H1 (cell line): ENCODE measurements at regions not wholly inside any gene's neighbourhood (a gene's known extent, or its start where the extent isn't known, plus 50 kb on each side); places are given as distances from the start of the nearest gene placed in this dataset.

ENCODE experiments used
- CTCF ChIA-PET: fragments of 300-600 bp; sonication (Branson Sonifier 250); formaldehyde crosslinking; loops from one replicate; lab custom pipeline; 2021; ENCODE audit not compliant: partially characterized antibody; lab: Charles Lee
- POLR2A ChIA-PET: fragments of 300-600 bp; sonication (Branson Sonifier 250); formaldehyde crosslinking; loops from one replicate; lab custom pipeline; 2021; ENCODE audit warnings: inconsistent platforms; ENCODE audit not compliant: partially characterized antibody; lab: Charles Lee
- DNase-seq, 2 experiments: peaks; one replicate each; pipeline versions ENCODE4 v3.0.0 to v3.0.0-alpha.2; 2010 to 2022; ENCODE audit warnings: low spot score in 2 of 2, low read depth in 1 of 2, mixed read lengths in 1 of 2
- FAIRE-seq: peaks from 2 replicates; lab custom pipeline; 2011; peaks lifted over from hg19 to GRCh38; lab: Jason Lieb, UNC
- H2AFZ ChIP-seq: 2 replicates; pipeline ENCODE4 v1.8.1; 2012; ENCODE audit warnings: low read length, inconsistent platforms
- H2AK5ac ChIP-seq: 2 replicates; pipeline ENCODE4 v1.6.1; 2013; ENCODE audit warnings: low read depth, low read length
- H2BK120ac ChIP-seq: replicated peaks from 2 replicates; pipeline ENCODE3; 2013; ENCODE audit warnings: low read depth, low read length, inconsistent platforms
- H2BK12ac ChIP-seq: 2 replicates; pipeline ENCODE4 v1.6.1; 2013; ENCODE audit warnings: low read depth, low read length
- H2BK15ac ChIP-seq: 2 replicates; pipeline ENCODE4 v1.6.1; 2013; ENCODE audit warnings: low read length
- H2BK20ac ChIP-seq: 2 replicates; pipeline ENCODE4 v1.6.1; 2013; ENCODE audit warnings: low read length
- H2BK5ac ChIP-seq: 2 replicates; pipeline ENCODE4 v1.6.1; 2013; ENCODE audit warnings: low read depth, low read length
- H3K14ac ChIP-seq: 2 replicates; pipeline ENCODE4 v1.6.1; 2013; ENCODE audit warnings: inconsistent platforms; ENCODE audit not compliant: insufficient read length
- H3K18ac ChIP-seq: 2 replicates; pipeline ENCODE4 v1.6.1; 2013; ENCODE audit warnings: low read length; ENCODE audit errors: extremely low read depth
- H3K23ac ChIP-seq: 2 replicates; pipeline ENCODE4 v1.6.1; 2013; ENCODE audit warnings: inconsistent platforms; ENCODE audit not compliant: insufficient read length
- H3K23me2 ChIP-seq: 2 replicates; pipeline ENCODE4 v1.6.1; 2013; ENCODE audit warnings: low read depth, low read length
- H3K27ac ChIP-seq: 2 replicates; pipeline ENCODE4 v1.6.1; 2011; ENCODE audit warnings: low read depth, low read length, inconsistent platforms
- H3K27me3 ChIP-seq, 4 experiments: replicated peaks in 1 of 4; 1 replicate in 1 of 4; 2 replicates in 3 of 4; pipeline versions ENCODE4 v1.6.1 to v1.8.1; 2011 to 2013; ENCODE audit warnings: low read length in 3 of 4, mild to moderate bottlenecking in 3 of 4, inconsistent platforms in 2 of 4, mixed read lengths in 2 of 4, moderate library complexity in 1 of 4; ENCODE audit not compliant: control insufficient read depth in 3 of 4, insufficient read depth in 3 of 4; ENCODE audit errors: extremely low read depth in 1 of 4
- H3K36me3 ChIP-seq, 4 experiments: 2 replicates each; pipeline versions ENCODE4 v1.6.1 to v1.8.1; 2011 to 2013; ENCODE audit warnings: mild to moderate bottlenecking in 4 of 4, low read length in 3 of 4, moderate library complexity in 2 of 4, control low read depth in 1 of 4, inconsistent platforms in 1 of 4; ENCODE audit not compliant: insufficient read depth in 4 of 4, control insufficient read depth in 2 of 4
- H3K4ac ChIP-seq: replicated peaks from 2 replicates; pipeline ENCODE3; 2013; ENCODE audit warnings: low read length, low read depth, mixed read lengths, inconsistent platforms; ENCODE audit not compliant: insufficient read length
- H3K4me1 ChIP-seq, 4 experiments: replicated peaks in 1 of 4; 1 replicate in 1 of 4; 2 replicates in 3 of 4; pipeline versions ENCODE4 v1.6.1 to v1.8.1; 2011 to 2013; ENCODE audit warnings: low read length in 3 of 4, inconsistent platforms in 2 of 4, mixed read lengths in 1 of 4; ENCODE audit not compliant: insufficient read depth in 4 of 4, control insufficient read depth in 3 of 4
- H3K4me2 ChIP-seq, 2 experiments: 2 replicates each; pipeline versions ENCODE4 v1.6.1 to v1.8.1; 2011 to 2013; ENCODE audit warnings: low read depth in 2 of 2, low read length in 2 of 2, control low read depth in 1 of 2, inconsistent platforms in 1 of 2, mild to moderate bottlenecking in 1 of 2; ENCODE audit not compliant: insufficient read depth in 1 of 2
- H3K4me3 ChIP-seq, 4 experiments: fragments of 200-600, 300-600 bp in 1 of 4; sonication (generic), shearing (Covaris generic), sonication (Bioruptor Twin) in 1 of 4; 2 replicates each; pipeline versions ENCODE4 v1.5.1 to v1.8.1; 2011 to 2016; ENCODE audit warnings: low read length in 4 of 4, low read depth in 3 of 4, control low read depth in 2 of 4, inconsistent platforms in 2 of 4, mild to moderate bottlenecking in 2 of 4, mixed read lengths in 1 of 4, moderate library complexity in 1 of 4; ENCODE audit not compliant: insufficient read depth in 2 of 4; ENCODE audit errors: extremely low read depth in 1 of 4
- H3K56ac ChIP-seq: replicated peaks from 2 replicates; pipeline ENCODE3; 2013; ENCODE audit warnings: low read depth, mild to moderate bottlenecking, mixed read lengths, low read length, inconsistent platforms; ENCODE audit not compliant: insufficient read length
- H3K79me1 ChIP-seq: 2 replicates; pipeline ENCODE4 v1.6.1; 2013; ENCODE audit warnings: low read depth, low read length, control low read depth
- H3K79me2 ChIP-seq, 2 experiments: 2 replicates each; pipeline versions ENCODE4 v1.6.1 to v1.8.1; 2012 to 2013; ENCODE audit warnings: low read length in 2 of 2, mild to moderate bottlenecking in 2 of 2, inconsistent platforms in 1 of 2; ENCODE audit not compliant: insufficient read depth in 2 of 2, control insufficient read depth in 1 of 2
- H3K9ac ChIP-seq, 4 experiments: replicated peaks in 1 of 4; 1 replicate in 1 of 4; 2 replicates in 3 of 4; pipeline versions ENCODE4 v1.6.1 to v1.8.1; 2011 to 2013; ENCODE audit warnings: low read depth in 3 of 4, low read length in 3 of 4, control low read depth in 2 of 4, mild to moderate bottlenecking in 2 of 4, moderate library complexity in 2 of 4, inconsistent platforms in 1 of 4; ENCODE audit errors: extremely low read depth in 1 of 4
- H3K9me3 ChIP-seq, 2 experiments: 2 replicates each; pipeline versions ENCODE4 v1.6.1 to v1.8.1; 2012 to 2013; ENCODE audit warnings: mild to moderate bottlenecking in 2 of 2, moderate library complexity in 2 of 2, control low read depth in 1 of 2, inconsistent platforms in 1 of 2, low read depth in 1 of 2, low read length in 1 of 2, mixed read lengths in 1 of 2; ENCODE audit not compliant: insufficient read depth in 2 of 2
- H4K20me1 ChIP-seq, 2 experiments: replicated peaks in 1 of 2; 2 replicates each; pipeline versions ENCODE3 to v1.8.1; 2011 to 2013; ENCODE audit warnings: inconsistent platforms in 2 of 2, low read length in 2 of 2, mild to moderate bottlenecking in 1 of 2; ENCODE audit not compliant: insufficient read depth in 2 of 2, control insufficient read depth in 1 of 2
- H4K5ac ChIP-seq: 2 replicates; pipeline ENCODE4 v1.6.1; 2013; ENCODE audit warnings: low read length, low read depth, mixed read lengths, inconsistent platforms; ENCODE audit not compliant: insufficient read length
- H4K8ac ChIP-seq: 2 replicates; pipeline ENCODE4 v1.8.0; 2013; ENCODE audit warnings: mild to moderate bottlenecking, moderate library complexity, low read length, inconsistent platforms; ENCODE audit not compliant: insufficient read depth; ENCODE audit errors: extremely low read depth
- H4K91ac ChIP-seq: replicated peaks from 2 replicates; pipeline ENCODE3; 2013; ENCODE audit warnings: low read length, mixed read lengths, inconsistent platforms; ENCODE audit not compliant: insufficient read length
- ATF2 ChIP-seq: IDR thresholded peaks from 2 replicates; pipeline ENCODE4 v1.6.1; 2012; ENCODE audit warnings: low read length, inconsistent platforms
- CHD2 ChIP-seq: IDR thresholded peaks from 2 replicates; pipeline ENCODE4 v1.6.1; 2012; ENCODE audit warnings: low read length, improper control_type of control experiment
- CTCF ChIP-seq, 3 experiments: IDR thresholded peaks; 1 replicate in 2 of 3; 2 replicates in 1 of 3; pipeline versions ENCODE4 v1.5.1 to v1.6.1; 2011; ENCODE audit warnings: low read length in 3 of 3, mild to moderate bottlenecking in 3 of 3, inconsistent platforms in 2 of 3, low read depth in 1 of 3, moderate library complexity in 1 of 3; ENCODE audit not compliant: insufficient read depth in 1 of 3; ENCODE audit errors: control extremely low read depth in 1 of 3
- FOSL1 ChIP-seq: IDR thresholded peaks from 2 replicates; pipeline ENCODE4 v1.6.1; 2011; ENCODE audit warnings: mild to moderate bottlenecking, low read depth, low read length, moderate library complexity; ENCODE audit not compliant: insufficient read depth
- GABPA ChIP-seq: IDR thresholded peaks from 2 replicates; pipeline ENCODE4 v1.6.1; 2011; ENCODE audit warnings: mild to moderate bottlenecking, low read length, moderate library complexity, borderline replicate concordance; ENCODE audit not compliant: insufficient read depth
- MAFK ChIP-seq: IDR thresholded peaks from 2 replicates; pipeline ENCODE4 v1.6.1; 2012; ENCODE audit warnings: low read depth, mild to moderate bottlenecking, improper control_type of control experiment, low read length
- POLR2A ChIP-seq, 2 experiments: IDR thresholded peaks; 1 replicate in 1 of 2; 2 replicates in 1 of 2; pipeline ENCODE4 v1.6.1; 2011; ENCODE audit warnings: low read depth in 2 of 2, low read length in 2 of 2, mild to moderate bottlenecking in 2 of 2; ENCODE audit errors: control extremely low read depth in 1 of 2
- POLR2AphosphoS5 ChIP-seq: IDR thresholded peaks from 2 replicates; pipeline ENCODE4 v1.6.1; 2011; ENCODE audit warnings: low read depth, low read length
- TAF7 ChIP-seq: optimal IDR thresholded peaks from 2 replicates; pipeline ENCODE3; 2011; ENCODE audit warnings: low read depth, mild to moderate bottlenecking, inconsistent platforms, low read length, moderate library complexity, borderline replicate concordance
- TCF12 ChIP-seq: IDR thresholded peaks from 2 replicates; pipeline ENCODE4 v1.6.1; 2011; ENCODE audit warnings: low read depth, mild to moderate bottlenecking, low read length
- ZNF274 ChIP-seq: IDR thresholded peaks from 2 replicates; pipeline ENCODE4 v1.7.0; 2012; ENCODE audit warnings: low read length, borderline replicate concordance; ENCODE audit errors: extremely low read depth
- WGBS, 2 experiments: shearing (Covaris generic) in 1 of 2; methylation state at CpG; one replicate each; pipeline versions ENCODE4 v1.1.6 to v1.1.7; 2013 to 2015; ENCODE audit warnings: low lambda C conversion rate in 2 of 2, mixed read lengths in 2 of 2, inconsistent platforms in 1 of 2, low coverage in 1 of 2, missing lambda C conversion rate in 1 of 2; ENCODE audit not compliant: insufficient replicate concordance in 2 of 2, insufficient coverage in 1 of 2, insufficient read length in 1 of 2; ENCODE audit errors: extremely low coverage in 1 of 2, missing lambda C conversion rate in 1 of 2; 5-methylcytosine and 5-hydroxymethylcytosine counted together

GRCh38 chr7:1310936-1311335 is 78.3 kb downstream of the UNCX start:
- peak overlapping the region; percentile 62; the same call in 1 of the 2 replicates for H4K8ac ChIP-seq
- no peak overlapping the region for H4K91ac ChIP-seq
- no peak overlapping the region for H2AK5ac ChIP-seq
- H3K56ac ChIP-seq = no peak overlapping the region
- H2BK120ac ChIP-seq = no peak overlapping the region
- no peak overlapping the region for H3K23ac ChIP-seq
- H2BK12ac ChIP-seq = no peak overlapping the region
- POLR2A ChIA-PET = no interaction called here
- H2BK20ac ChIP-seq = no peak overlapping the region
- no peaks in the 10 kb centered on the region for H3K36me3 ChIP-seq
- H3K27me3 ChIP-seq = no peaks in the 10 kb centered on the region
- H2BK15ac ChIP-seq = no peak overlapping the region
- H2AFZ ChIP-seq = no peak overlapping the region
- peaks cover 0 to 5% of the 10 kb centered on the region in 2 experiments for H4K20me1 ChIP-seq
- H3K27ac ChIP-seq = no peak overlapping the region
- H3K4me3 ChIP-seq = no peak overlapping the region
- H3K9me3 ChIP-seq = no peaks in the 10 kb centered on the region
- H3K9ac ChIP-seq = no peak overlapping the region
- 83% methylated on average over 23 of the region's 23 CpGs; no CpG with 5 or more reads in 1 of the 2 experiments for WGBS, 2 experiments
- FAIRE-seq = no peak
- peaks cover 10% of the 10 kb centered on the region; the same call in 1 of the 2 replicates for H3K23me2 ChIP-seq
- no peaks in the 10 kb centered on the region for H3K79me1 ChIP-seq
- CTCF ChIA-PET = interaction anchor here (1.0 kb wide), 1 partner anchor 14 kb away, joined by 3 read pairs; no protein-coding TSS in a partner anchor
- no peak overlapping the region for H2BK5ac ChIP-seq
- no peaks in the 10 kb centered on the region for H3K79me2 ChIP-seq
- no peak overlapping the region for H3K4me2 ChIP-seq
- no peak overlapping the region for H3K14ac ChIP-seq
- H3K4ac ChIP-seq = no peak overlapping the region
- no peaks in the 10 kb centered on the region; a peak in 2 of 7 replicates for H3K4me1 ChIP-seq
- H3K18ac ChIP-seq = no peak overlapping the region
- H4K5ac ChIP-seq = no peak overlapping the region
- no peak for DNase-seq
- TF ChIP-seq FOSL1 (no peak), CTCF (IDR thresholded peaks at IDR 0.05; ENCODE audit: control extremely low read depth in 1 of 3, insufficient read depth in 1 of 3, low read depth in 1 of 3, low read length in 3 of 3) (no peak), TAF7 (no peak), POLR2A (IDR thresholded peaks at IDR 0.05; ENCODE audit: control extremely low read depth in 1 of 2, low read depth in 2 of 2, low read length in 2 of 2) (no peak), MAFK (no peak), ATF2 (no peak), GABPA (no peak), CHD2 (no peak), POLR2AphosphoS5 (no peak), TCF12 (no peak), ZNF274 (no peak)
